C4-2B (cell line): ENCODE measurements at regions not wholly inside any gene's neighbourhood (a gene's known extent, or its start where the extent isn't known, plus 50 kb on each side); places are given as distances from the start of the nearest gene placed in this dataset.

ENCODE experiments used
- ZFX ChIP-seq: fragments of 450-650 bp; IDR thresholded peaks from 2 replicates; pipeline ENCODE4 v1.6.1; 2017
- TF ChIP-seq, protein P1 (sequence below): fragments of 450-650 bp; conservative IDR thresholded peaks from 2 replicates; pipeline ENCODE4 v1.5.1; 2017; ENCODE audit warnings: mild to moderate bottlenecking

DNA sequence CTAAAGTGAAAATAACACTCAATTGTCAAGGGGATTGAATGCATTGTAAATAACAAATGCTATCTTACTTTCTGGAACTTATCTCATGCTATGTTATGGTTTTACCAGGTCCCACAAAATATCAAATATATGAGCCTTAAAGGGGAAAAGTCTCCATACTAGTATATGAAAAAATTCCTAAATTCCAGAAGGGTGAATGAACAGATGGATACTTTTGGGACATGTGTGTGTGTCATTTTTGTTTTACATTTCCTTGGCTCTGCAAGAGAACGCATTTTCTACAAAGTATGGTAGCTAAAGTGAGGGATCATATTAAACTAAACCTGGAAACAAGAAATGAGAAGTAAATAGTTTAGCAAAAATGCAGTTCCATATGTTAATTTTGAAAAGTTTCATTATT lies 682.8 kb downstream of the INHBA start:
- TF ChIP-seq, protein P1, sequence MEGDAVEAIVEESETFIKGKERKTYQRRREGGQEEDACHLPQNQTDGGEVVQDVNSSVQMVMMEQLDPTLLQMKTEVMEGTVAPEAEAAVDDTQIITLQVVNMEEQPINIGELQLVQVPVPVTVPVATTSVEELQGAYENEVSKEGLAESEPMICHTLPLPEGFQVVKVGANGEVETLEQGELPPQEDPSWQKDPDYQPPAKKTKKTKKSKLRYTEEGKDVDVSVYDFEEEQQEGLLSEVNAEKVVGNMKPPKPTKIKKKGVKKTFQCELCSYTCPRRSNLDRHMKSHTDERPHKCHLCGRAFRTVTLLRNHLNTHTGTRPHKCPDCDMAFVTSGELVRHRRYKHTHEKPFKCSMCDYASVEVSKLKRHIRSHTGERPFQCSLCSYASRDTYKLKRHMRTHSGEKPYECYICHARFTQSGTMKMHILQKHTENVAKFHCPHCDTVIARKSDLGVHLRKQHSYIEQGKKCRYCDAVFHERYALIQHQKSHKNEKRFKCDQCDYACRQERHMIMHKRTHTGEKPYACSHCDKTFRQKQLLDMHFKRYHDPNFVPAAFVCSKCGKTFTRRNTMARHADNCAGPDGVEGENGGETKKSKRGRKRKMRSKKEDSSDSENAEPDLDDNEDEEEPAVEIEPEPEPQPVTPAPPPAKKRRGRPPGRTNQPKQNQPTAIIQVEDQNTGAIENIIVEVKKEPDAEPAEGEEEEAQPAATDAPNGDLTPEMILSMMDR: no peak
- no peak for TF ChIP-seq ZFX
